ENCODE measurements at regions not wholly inside any gene's neighbourhood (a gene's known extent, or its start where the extent isn't known, plus 50 kb on each side); places are given as distances from the start of the nearest gene placed in this dataset.

GRCh38 chr2:70380621-70381020 lies 78.8 kb upstream of the FAM136A start:
- TF ChIP-seq CTCF (IDR thresholded peaks at IDR 0.05 in 4 of 5, conservative IDR thresholded peaks at IDR 0.05 in 1 of 5), result no peak
- no peak for TF ChIP-seq POLR2A (IDR thresholded peaks at IDR 0.05)

Measured in gastrocnemius medialis (tissue), 4 donors.